SU-DHL-6 (cell line): ENCODE measurements at regions not wholly inside any gene's neighbourhood (a gene's known extent, or its start where the extent isn't known, plus 50 kb on each side); places are given as distances from the start of the nearest gene placed in this dataset.

Experiments
- H2AFZ ChIP-seq: fragments of 200-600 bp; sonication (generic); 2 replicates; pipeline ENCODE4 v1.6.1; 2014; ENCODE audit warnings: low read depth, mild to moderate bottlenecking, moderate library complexity, mixed read lengths, antibody characterized with exemption, low read length; ENCODE audit not compliant: severe bottlenecking
- H3F3A ChIP-seq: fragments of 200-600 bp; shearing (Covaris generic); 2 replicates; pipeline ENCODE4 v1.6.0; 2016; ENCODE audit warnings: antibody characterized with exemption, mild to moderate bottlenecking; ENCODE audit not compliant: insufficient read depth
- H3K27ac ChIP-seq: fragments of 200-600 bp; sonication (generic); 2 replicates; pipeline ENCODE4 v1.5.1; 2016; ENCODE audit warnings: low read depth, mild to moderate bottlenecking, low read length, moderate library complexity, mixed read lengths
- H3K27me3 ChIP-seq: fragments of 200-600 bp; sonication (generic), shearing (Covaris generic); 2 replicates; pipeline ENCODE4 v1.6.0; 2014; ENCODE audit warnings: mild to moderate bottlenecking, low read length
- H3K36me3 ChIP-seq: fragments of 200-600 bp; sonication (generic); 2 replicates; pipeline ENCODE4 v1.6.1; 2014; ENCODE audit warnings: mild to moderate bottlenecking, low read length, mixed read lengths
- H3K4me2 ChIP-seq: fragments of 300-600, 200-600 bp; shearing (Covaris generic), sonication (generic); 2 replicates; pipeline ENCODE4 v1.6.0; 2014; ENCODE audit warnings: low read length, low read depth, mild to moderate bottlenecking; ENCODE audit not compliant: poor library complexity, severe bottlenecking
- H3K4me3 ChIP-seq: fragments of 200-600 bp; sonication (generic); 2 replicates; pipeline ENCODE4 v1.5.1; 2014; ENCODE audit warnings: antibody characterized with exemption, low read length, mild to moderate bottlenecking, mixed read lengths; ENCODE audit not compliant: insufficient read depth, poor library complexity, severe bottlenecking
- H3K79me2 ChIP-seq: fragments of 200-600 bp; sonication (generic); 2 replicates; pipeline ENCODE4 v1.6.1; 2014; ENCODE audit warnings: mild to moderate bottlenecking, low read length, moderate library complexity; ENCODE audit not compliant: insufficient read depth
- H3K9ac ChIP-seq: fragments of 200-600 bp; sonication (generic); 2 replicates; pipeline ENCODE4 v1.7.0; 2014; ENCODE audit warnings: mild to moderate bottlenecking, low read length
- H3K9me2 ChIP-seq: fragments of 200-600 bp; sonication (generic); replicated peaks from 2 replicates; pipeline ENCODE4 v1.6.1; 2014; ENCODE audit warnings: low read length; ENCODE audit not compliant: insufficient read depth
- H3K9me3 ChIP-seq: fragments of 200-600 bp; sonication (generic); 2 replicates; pipeline ENCODE4 v1.6.1; 2014; ENCODE audit warnings: low read length, mixed read lengths; ENCODE audit not compliant: insufficient read depth
- H4K20me1 ChIP-seq: fragments of 200-600 bp; sonication (generic); 2 replicates; pipeline ENCODE4 v1.6.1; 2014; ENCODE audit warnings: low read depth, mild to moderate bottlenecking, antibody characterized with exemption, low read length, moderate library complexity, mixed read lengths
- EZH2phosphoT487 ChIP-seq: fragments of 200-600 bp; sonication (generic), shearing (Covaris generic); conservative IDR thresholded peaks from 2 replicates; pipeline ENCODE4 v1.6.1; 2018; ENCODE audit warnings: mild to moderate bottlenecking, antibody characterized with exemption, low read length, moderate library complexity, mixed read lengths
- TF ChIP-seq, protein P1 (sequence below): fragments of 200-600 bp; sonication (generic); IDR thresholded peaks from one replicate; pipeline ENCODE4 v1.5.1; 2017; ENCODE audit warnings: antibody characterized with exemption, mild to moderate bottlenecking, low read length, moderate library complexity; ENCODE audit not compliant: insufficient read depth, poor library complexity, severe bottlenecking

DNA sequence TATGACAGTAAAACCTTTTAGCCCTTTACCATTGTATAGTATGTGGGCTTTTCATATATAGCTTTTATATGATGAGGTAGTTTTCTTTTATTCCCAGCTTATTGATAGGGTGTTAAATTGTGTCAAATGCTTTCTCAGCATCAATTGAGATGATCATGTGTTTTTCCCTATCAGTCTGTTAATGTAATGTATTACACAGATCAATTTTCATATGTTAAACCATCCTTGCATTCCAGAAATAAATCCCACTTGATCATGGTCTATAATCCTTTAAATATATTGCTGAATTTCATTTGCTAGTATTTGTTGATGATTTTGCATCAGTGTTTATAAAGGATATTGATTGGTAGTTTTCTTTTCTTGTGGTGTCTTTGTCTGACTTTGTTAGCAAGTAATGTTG, 603.9 kb downstream of the TRHDE start:
- Histone ChIP-seq H3K9me3 (peaks cover 6% of the 10 kb centered on the region; the same call in 1 of the 2 replicates), H3K9me2 (no peaks in the 10 kb centered on the region), H3F3A (no peaks in the 10 kb centered on the region), H2AFZ (no peak overlapping the region), H3K27ac (no peak overlapping the region), H3K4me2 (no peak overlapping the region), H4K20me1 (no peaks in the 10 kb centered on the region), H3K79me2 (no peaks in the 10 kb centered on the region), H3K27me3 (no peaks in the 10 kb centered on the region), H3K4me3 (no peak overlapping the region), H3K9ac (no peak overlapping the region), H3K36me3 (no peaks in the 10 kb centered on the region)
- TF ChIP-seq, protein P1, sequence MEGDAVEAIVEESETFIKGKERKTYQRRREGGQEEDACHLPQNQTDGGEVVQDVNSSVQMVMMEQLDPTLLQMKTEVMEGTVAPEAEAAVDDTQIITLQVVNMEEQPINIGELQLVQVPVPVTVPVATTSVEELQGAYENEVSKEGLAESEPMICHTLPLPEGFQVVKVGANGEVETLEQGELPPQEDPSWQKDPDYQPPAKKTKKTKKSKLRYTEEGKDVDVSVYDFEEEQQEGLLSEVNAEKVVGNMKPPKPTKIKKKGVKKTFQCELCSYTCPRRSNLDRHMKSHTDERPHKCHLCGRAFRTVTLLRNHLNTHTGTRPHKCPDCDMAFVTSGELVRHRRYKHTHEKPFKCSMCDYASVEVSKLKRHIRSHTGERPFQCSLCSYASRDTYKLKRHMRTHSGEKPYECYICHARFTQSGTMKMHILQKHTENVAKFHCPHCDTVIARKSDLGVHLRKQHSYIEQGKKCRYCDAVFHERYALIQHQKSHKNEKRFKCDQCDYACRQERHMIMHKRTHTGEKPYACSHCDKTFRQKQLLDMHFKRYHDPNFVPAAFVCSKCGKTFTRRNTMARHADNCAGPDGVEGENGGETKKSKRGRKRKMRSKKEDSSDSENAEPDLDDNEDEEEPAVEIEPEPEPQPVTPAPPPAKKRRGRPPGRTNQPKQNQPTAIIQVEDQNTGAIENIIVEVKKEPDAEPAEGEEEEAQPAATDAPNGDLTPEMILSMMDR, result no peak
- no peak for TF ChIP-seq EZH2phosphoT487

DNA sequence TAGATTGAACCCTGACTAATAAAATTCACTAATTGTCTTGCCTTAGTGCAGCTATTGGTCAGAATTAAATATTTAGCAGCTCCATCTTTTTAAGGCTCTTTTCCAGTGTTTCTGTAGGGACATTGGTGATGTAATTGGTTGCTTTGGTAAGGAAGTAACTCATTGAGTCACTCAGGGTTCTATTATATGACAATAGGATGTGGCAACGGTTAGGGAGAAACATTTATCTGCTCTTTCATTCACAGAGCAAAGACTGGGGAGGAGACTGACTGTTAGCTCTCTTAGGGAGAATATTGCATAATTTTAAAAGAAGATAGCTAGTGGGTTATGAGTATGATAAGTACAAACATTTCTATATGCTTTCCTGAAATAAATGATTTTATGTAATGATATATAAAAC, 616.5 kb downstream of the TRHDE start:
- H3K9ac ChIP-seq, result no peak overlapping the region
- H4K20me1 ChIP-seq, result no peaks in the 10 kb centered on the region
- no peaks in the 10 kb centered on the region for H3F3A ChIP-seq
- no peaks in the 10 kb centered on the region for H3K36me3 ChIP-seq
- no peaks in the 10 kb centered on the region for H3K79me2 ChIP-seq
- H3K4me2 ChIP-seq, result no peak overlapping the region
- no peak overlapping the region for H3K27ac ChIP-seq
- TF ChIP-seq, protein P1, result no peak
- TF ChIP-seq EZH2phosphoT487, result no peak
- H3K9me3 ChIP-seq, result no peaks in the 10 kb centered on the region
- H3K9me2 ChIP-seq, result no peaks in the 10 kb centered on the region; the same call in 1 of the 2 replicates
- no peaks in the 10 kb centered on the region for H3K27me3 ChIP-seq
- no peak overlapping the region for H2AFZ ChIP-seq
- no peak overlapping the region for H3K4me3 ChIP-seq

DNA sequence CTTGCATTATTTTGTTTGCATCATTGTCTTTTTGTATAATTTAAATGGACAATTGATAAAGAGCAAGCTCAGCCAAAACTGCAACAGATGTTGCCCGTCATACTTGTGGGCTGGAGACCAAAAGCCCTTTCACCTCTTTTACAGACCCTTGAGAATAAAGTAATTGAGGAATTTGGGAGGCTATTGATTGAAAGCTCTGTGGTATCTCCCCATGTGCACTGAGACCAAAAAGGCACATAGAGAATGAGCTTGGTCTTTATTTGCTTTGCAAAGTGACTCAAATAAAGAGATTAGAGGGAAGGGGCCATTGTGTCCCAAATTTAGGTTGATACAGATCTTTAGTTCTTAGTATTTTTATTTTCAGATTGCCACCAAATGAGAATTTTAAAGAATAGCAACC, 617.6 kb downstream of the TRHDE start:
- no peaks in the 10 kb centered on the region for H3K27me3 ChIP-seq
- no peak overlapping the region for H3K4me3 ChIP-seq
- H3K79me2 ChIP-seq, result no peaks in the 10 kb centered on the region
- no peaks in the 10 kb centered on the region for H3K9me2 ChIP-seq
- no peak overlapping the region for H3K27ac ChIP-seq
- no peaks in the 10 kb centered on the region for H3K9me3 ChIP-seq
- H4K20me1 ChIP-seq, result no peaks in the 10 kb centered on the region
- no peak overlapping the region for H2AFZ ChIP-seq
- H3F3A ChIP-seq, result no peaks in the 10 kb centered on the region
- no peak overlapping the region for H3K9ac ChIP-seq
- H3K4me2 ChIP-seq, result no peak overlapping the region
- TF ChIP-seq, protein P1, result no peak
- TF ChIP-seq EZH2phosphoT487, result no peak
- no peaks in the 10 kb centered on the region for H3K36me3 ChIP-seq
